Activated CD4-positive, alpha-beta T cell treated with anti-CD3 and anti-CD28 coated beads, Interleukin-2, amount 50 U/mL, for 24 hours (primary cell): ENCODE measurements at regions not wholly inside any gene's neighbourhood (a gene's known extent, or its start where the extent isn't known, plus 50 kb on each side); places are given as distances from the start of the nearest gene placed in this dataset.
"Not testable (repeated sequence)": the region's sequence is repeated elsewhere in the genome, so short reads cannot be mapped to it uniquely, and the experiment has no call there.

Experiments
- DNase-seq, 2 donors: peaks; one replicate each; pipeline ENCODE4 v3.0.0-alpha.2; 2020; ENCODE audit warnings: low read depth in 1 of 2, low spot score in 1 of 2

DNA sequence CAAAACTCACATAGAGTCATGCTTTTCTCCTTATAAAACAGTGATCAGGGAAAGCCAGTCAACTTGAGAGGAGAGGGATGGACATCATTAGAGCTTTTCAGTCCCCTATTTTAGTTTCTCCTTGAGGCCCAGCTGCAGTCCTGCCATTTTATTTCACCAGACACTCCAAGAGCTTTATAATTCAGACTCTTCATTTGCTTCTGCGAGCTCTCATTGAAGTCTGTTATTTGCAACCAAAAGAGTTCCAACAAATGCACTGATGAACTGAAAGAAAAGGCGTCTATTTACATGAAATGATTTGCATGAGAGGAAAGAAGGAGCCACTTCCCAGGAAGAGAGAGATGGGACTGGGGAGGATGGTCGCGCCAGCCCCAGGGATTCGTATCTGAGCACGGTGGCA lies 86.8 kb downstream of the NDUFA12 start:
- DNase-seq = no peak

DNA sequence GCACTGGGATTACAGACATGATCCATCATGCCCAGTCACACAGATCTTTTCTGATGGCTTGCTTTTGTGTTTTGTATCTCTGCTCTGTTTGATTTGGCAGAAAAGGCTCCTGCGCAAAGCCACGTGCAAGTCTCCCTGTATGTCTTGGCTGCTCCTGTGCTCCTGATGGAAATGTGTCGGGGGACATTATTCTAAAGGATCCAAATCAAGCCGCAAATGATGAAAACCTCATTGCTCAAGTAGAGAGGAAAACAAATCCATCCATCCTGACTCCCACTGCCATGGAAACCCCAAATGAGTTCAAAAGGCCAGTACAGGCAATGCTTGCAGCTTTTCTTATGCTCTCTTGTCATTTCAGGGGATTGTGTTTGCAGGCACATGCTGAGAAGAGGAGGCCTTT lies 93.8 kb downstream of the NDUFA12 start:
- DNase-seq = no peak

DNA sequence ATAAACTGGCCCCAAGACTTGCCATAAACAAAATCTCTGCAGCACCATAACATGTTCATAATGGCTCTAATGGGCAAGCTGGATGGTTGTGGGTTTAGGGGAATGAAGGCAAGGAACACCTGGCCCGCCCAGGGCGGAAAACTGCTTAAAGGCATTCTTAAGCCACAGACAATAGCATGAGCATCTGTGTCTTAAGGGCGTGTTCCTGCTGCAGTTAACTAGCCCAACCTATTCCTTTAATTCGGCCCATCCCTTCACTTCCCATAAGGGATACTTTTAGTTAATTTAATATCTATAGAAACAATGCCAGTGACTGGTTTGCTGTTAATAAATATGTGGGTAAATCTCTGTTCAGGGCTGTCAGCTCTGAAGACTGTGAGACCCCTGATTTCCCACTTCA lies 97.7 kb downstream of the NDUFA12 start:
- not testable (repeated sequence) for DNase-seq

DNA sequence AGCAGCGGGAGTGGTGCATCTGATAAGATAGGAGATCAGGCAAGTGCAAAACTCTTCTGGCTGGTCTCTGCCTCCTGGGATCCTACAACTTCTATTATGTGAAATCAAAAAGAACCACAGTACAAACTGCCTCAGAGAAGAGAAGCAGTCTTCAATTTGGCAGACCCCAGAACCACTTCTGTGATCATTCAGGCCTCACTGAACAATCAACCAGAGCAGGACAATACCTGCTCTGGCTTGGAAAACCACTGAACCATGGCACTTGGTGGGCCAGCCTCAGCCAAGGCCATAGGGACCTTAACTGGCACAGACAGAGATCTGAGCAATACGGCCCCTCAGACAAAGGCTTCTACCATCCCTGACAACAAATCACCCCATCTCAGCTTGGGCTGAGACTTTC lies 103.0 kb downstream of the NDUFA12 start:
- no peak for DNase-seq

DNA sequence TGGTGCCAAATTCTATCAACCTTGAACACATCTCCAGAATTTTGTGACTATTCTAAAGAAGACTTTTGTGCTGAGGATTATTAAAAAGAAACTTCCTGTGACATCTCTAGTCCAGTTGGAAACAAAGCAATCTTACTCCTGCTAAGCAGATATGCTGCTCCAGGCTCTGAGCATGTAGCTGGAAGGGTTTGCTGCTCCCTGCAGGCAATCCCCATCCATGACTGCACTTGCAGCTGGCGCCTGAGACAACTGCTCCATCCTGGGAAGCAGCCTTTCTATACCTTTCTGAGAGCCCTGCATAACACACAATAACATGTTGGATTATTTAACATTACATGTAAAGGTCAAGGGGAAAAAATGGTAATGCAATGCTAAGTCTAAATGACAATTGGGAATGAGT lies 105.1 kb downstream of the NDUFA12 start:
- DNase-seq = no peak

DNA sequence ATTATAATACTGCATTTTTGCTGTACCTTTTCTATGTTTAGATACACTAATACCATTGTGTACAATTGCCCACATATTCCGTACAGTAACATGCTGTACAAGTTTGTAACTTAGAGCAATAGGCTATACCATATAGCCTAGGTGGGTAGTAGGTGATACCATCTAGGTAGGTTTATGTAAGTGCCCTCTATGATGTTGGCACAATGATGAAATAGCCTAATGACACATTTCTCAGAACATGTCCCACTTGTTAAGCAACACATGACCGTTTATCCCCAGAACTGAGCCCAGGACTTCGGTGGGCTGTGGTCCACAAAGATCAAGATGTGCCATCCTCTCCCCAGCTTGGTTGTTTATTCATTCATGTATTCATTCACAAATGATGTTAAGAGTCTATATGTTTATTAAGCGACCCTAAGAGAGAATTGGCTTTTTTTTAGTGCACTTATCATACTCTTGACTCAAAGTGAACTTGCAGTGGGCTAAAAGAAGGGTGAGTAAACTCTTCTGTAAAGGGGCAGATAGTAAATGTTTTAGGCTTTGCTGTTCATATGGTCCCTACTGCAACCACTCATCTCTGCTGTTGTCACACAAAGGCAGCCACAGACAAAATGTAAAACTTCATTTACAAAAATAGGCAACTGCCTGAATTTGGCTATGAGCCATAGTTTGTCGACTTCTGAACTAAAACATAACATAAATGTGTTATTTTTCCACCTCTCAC lies 110.8 kb downstream of the NDUFA12 start:
- DNase-seq = no peak

DNA sequence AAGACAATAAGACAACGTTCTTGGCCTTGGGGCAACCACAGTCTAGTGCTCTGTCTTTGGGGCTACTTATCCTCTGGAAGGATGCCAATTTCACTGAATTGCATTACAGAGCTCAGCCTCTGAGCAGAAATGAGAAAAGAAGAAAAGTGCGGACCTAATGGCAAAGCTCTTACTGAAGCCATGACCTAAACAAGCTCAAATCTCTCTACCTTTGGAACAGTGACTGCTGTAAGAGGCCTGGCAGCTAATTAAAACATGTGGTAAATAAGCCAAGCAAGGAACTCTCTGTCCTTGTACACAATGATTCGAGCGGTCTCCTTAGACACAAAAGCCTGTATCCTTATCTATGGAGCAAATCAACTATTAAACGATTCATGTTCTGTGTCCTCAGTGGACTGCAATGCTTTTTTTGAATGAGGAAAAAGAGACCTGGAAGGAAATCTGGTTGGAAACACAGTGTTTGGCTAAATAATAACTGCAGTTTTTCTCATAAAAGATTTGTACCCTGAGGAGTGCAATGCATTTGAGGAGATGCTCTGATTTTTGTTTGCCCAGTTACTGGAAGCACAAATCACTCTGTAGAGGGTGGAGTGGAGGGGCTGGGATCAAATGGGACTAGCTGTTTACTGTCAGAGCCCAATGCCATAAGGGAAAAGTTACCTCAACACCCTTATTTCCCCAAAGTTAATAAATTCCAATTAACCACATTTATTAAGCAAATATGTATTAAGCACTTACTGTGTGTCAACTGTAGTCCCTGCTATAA lies 113.9 kb downstream of the NDUFA12 start:
- DNase-seq = no peak

DNA sequence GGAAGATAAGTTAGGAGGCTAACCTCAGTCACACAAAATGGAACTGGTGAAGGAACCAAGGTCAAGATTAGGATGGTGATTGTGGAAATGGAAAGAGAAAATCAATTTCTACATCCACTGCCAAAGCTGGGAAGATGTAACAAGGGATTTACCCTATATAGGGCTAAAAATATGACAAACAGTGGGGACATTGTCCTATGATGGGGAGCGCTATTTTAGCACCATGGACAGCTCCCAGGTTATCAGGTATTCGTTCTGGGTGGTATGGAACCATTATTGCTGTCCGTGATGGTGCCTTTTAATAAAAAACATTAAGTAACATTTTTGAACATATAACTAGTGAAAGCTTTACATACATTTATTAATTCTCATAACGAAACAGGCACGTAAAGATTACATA lies 124.0 kb downstream of the NDUFA12 start:
- no peak for DNase-seq

DNA sequence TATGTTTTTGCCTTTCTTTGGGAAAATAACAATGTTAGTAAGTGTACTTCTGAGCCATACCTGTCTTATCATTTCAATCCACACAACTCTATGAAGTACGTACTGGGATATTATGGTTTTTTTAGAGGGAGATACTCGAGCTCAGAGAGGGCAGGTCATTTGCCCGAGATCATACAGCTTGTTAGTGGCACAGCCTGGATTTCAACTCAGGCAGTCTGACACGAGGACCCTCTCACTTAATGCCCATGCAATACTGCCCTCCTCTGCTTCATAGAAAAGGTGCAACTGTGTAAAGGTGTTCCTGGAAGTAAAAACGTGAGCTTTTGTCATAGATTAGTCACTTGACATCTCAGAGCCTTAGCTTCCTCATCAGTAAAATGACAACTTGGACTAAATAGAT lies 128.0 kb downstream of the NDUFA12 start:
- DNase-seq = no peak

DNA sequence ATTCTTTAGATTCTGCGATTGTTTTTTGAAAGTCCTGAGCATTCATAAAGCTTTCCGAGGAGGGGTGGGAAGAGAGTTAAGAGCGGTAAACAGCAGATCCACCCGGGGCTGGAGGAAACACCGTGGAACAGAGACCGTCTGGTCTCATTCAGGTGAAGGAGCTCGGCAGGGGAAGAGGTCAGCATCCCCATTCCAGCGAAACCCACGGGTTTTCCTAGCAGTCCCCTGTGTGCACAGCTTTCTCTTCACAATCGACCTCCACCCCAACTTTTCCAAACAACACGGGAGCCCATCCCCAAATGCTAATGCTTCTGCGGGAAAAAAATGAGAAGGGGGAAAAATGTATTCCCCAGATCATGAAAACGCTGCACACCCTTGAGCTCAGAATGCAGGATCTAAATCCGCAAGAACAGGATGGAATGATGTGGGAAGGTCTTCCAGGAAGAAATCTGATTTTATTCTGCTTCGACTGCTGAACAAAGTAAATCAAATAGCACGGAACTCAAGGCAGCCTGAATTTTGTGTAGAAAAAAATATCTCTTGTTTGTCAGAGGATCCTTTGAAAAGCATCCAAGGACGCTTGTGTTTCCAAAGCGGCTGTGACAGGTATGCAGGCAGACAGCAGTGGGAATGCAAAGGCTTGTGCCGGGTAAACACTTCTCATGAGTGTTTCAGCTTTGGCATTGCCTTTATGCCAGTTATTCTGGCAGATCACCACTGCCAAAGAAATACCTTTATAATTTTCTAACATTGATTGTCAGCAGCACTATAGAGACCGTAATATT lies 128.8 kb downstream of the NDUFA12 start:
- no peak for DNase-seq

DNA sequence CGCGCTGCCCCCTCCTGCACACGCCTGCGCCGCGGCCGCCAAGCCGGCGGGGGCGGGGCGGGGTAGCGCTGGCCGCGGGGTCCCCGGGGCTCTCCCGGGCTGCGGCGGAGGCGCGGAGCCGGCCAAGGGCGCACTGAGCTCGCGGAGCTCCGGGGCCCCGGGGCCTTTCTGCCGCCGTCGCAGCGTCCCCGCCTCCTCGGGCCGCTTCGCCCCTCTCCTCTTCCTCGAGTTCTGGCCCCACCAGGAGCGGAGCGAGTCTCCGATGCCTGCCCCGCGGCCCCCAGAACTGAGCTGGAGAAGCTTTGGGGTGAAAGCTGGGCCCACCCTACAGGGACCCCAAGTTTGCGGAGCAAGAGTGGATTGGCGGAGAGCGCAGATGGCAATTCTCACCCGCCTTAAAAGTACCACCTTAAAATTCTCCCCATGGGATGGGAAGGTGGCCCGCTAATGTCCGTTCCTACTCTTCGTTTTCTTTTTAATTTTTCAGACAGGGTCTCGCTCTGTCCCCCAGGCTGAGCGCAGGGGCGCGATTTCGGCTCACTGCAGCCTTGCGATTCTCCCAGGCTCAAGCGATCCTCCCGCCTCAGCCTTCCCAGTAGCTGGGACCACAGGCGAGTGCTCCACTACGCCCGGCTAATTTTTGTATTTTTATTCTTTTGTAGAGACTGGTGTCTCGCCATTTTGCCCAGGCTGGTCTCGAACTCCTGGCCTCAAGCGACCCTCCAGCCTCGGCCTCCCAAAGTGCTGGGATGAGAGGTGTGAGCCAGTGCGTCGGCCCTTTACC lies 129.6 kb downstream of the NDUFA12 start:
- DNase-seq = no peak

DNA sequence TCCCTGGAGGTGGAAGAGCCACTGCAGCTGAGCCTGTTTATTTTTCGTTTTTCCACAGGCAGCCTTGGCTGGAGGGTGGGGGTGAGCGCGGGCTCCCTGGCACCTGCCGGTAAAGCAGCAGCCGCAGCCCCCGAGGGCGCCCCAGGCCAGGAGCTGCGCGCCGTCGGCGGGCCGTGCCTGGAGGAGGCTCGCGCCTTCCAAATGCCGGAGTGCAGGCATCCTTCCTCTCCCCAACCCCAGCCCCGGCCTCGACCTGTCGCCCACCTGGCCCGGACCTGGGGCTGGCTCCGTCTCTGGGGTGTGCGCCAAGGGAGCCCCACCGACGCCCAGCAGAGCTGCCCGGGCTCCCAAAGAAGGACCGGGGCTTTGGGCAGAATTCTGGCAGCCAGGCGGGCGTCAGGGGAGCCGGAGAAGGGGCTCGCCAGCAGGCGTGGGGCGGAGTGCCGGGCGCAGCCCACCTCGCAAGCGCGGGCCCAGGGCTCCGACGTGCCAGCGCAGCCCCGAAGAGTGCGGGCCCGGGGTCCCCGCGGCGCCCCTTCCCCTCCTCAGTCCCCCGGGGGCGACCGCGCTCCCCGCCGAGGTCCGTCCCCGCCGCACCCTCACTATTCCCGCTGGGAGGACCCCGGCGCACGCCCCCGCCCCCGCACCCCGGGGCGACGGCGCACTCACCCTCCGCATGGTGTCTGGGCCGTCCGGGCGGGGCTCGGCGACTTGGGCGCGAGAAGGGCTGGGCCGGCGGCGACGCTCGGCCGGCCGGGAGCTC lies 130.3 kb downstream of the NDUFA12 start:
- DNase-seq = no peak

DNA sequence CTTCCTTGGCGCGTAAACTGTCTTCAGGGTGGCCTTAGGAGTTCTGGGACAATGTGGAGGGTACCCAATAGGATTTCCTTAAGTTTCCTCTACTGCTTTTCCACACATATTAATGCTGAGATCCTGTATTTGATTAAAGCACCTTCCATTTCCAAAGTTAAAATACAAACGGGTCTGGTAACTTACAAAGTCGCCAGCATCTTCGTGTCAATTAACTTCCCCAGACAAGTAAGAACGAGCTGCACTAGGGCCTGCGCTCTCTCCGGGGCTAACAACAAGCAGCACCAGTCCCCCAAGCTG lies 130.9 kb downstream of the NDUFA12 start:
- no peak for DNase-seq

DNA sequence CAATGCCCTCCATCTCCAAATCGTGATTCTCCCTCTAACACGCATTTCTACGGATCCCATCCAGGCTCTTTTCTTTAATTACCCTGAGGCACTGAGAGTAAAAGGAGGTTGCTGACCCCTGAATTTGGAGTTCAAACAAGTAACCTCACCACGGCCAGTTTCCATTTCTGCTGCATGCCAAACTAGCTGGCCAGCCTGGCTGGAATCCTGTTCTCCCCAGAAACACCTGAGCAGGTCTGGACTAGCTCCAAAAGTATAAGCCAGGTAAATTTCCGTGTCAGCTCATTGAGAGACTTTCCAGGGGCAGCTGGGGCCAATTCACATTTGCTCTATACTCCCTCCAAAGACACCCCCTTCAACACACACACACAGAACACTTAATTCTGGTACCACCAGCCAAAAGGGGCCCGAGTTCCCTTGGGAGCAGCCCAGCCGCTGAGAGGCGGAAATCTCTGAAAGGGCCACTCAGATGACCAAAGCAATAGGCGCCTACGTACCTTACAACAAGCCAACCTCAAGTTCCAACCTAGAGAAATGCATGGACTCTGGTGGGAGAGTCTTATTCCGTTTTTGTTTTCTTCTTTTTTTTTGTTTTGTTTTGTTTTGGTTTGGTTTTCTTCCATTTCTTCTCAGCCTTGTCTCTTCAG lies 131.4 kb downstream of the NDUFA12 start:
- DNase-seq = no peak

DNA sequence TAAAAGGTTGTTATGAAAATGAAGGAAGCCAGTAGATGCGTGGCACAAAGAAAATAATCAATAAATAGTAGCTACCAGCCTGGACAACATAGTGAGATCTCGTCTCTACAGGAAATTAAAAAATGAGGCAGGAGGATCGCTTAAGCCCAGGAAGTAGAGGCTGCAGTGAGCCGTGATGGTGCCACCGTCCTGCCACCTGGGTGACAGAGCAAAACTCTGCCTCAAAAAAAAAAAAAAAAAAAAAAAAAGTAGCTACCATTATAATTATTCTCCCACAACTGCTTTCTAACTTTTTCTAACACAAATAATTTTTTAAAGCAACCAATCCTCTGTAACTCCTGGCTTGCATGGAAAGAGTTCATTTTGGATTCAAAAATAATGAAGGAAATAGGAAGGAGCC lies 133.0 kb downstream of the NDUFA12 start:
- no peak for DNase-seq

DNA sequence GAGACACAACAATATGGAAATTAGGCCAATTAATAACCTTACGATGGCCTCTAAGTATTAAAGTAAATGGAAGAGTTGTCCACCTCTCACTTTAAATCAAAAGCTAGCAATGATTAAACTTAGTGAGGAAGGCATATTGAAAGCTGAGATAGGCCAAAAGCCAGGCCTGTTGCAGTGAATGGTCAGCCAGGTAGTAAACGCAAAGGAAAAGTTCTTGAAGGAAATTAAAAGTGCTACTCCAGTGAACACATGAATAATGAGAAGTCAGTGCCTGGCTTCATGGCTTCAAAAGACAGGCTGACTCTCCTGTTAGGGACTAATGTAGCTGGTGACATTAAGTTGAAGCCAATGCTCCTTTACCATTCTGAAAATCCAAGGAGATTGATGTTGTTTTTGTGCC lies 135.3 kb downstream of the NDUFA12 start:
- DNase-seq = no peak

DNA sequence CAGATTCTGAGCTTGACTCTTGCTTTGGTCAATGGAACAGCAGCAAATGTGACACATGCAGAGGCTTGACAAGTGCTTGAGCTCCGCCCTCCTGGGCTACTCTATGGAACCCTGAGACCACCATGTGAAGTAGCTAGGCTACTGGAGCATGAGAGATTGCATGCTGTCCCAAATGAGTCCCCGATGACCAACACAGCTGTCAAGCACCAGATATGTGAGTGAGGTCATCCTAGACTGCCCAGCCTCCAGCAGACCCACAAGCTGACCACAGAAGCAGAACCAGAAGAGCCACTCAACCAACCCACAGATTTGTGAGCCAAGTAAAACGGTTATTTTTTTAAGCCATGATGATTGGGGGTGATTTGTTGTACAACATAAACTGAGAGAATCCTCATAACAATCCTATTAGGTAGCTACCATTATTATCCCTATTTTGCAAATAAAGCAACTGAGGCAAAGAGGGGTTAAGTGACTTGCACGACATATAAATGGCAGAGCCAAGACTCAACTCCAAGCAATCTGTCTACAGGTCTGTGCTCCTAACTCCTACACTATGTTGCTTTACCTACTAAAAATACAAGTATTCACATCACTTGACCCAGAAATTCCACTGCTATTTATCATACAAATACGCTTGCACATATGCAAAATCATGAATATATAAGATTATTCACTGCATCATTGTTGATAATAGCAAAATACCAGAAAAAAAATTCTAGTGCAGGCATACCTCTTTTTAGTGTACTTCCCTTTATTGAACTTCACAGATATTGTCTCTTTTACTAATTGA lies 136.2 kb downstream of the NDUFA12 start:
- no peak for DNase-seq

DNA sequence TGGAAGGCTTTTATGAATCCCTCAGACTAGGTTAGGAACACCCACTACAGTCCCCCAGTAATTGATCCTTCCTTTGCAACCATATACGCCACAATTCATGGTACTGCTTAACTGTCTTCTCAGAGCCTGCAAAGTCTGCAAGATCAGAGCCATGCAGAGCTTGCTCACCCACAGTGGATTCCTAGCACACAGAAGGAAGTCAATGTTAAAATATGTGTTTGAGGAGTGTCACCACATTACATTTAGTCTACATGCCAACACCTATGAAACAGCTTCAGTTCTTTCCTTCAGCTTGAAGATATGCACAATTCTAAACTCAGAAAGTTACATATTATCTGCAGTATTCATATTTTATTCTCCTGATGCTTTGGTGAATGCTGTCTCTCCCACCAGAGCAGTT lies 138.5 kb downstream of the NDUFA12 start:
- DNase-seq = no peak

DNA sequence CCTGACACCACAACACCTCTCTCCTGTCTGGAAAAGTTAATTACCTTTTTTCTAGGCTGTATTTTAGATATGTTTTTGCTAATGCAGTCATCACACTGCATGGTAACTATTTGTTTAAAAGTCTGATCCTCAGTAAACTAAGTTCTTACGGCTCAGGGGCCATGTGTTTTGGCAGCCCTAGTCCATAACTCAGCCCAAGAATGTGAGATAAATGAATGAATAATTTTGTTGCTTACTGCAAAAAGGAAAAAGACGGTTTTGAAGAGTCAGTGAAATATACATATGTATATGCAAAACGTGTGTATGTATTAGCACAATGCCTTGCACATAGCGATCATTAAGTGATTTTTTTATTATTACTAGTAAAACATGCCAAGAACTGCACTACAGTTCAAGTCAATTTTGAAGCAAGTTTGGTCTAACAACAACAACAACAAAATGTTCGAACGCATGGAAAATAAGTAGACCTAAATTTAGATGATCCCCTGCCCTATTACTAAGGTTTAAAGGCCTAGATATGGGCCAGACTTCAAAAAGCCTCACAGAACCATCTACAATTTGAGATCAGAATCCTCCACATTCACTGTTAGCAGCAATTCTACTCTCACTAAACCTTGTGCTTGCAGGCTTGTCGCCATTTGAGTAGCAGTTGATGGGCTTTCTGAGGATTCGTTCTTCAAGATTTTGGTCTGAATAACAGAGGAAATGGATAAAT lies 140.0 kb downstream of the NDUFA12 start:
- DNase-seq = no peak
